Esophagus muscularis mucosa (tissue), 4 donors: ENCODE measurements at regions not wholly inside any gene's neighbourhood (a gene's known extent, or its start where the extent isn't known, plus 50 kb on each side); places are given as distances from the start of the nearest gene placed in this dataset.

Experiments used
- DNase-seq: peaks from one replicate; pipeline ENCODE4 v3.0.0-alpha.2; 2017; ENCODE audit errors: extremely low spot score
- H3K27ac ChIP-seq, 4 donors: fragments of 200-600 bp; sonication (generic); replicated peaks in 1 of 4; 1 replicate in 3 of 4; 2 replicates in 1 of 4; pipeline ENCODE4 v1.5.1; 2016 to 2019; ENCODE audit warnings: mild to moderate bottlenecking in 1 of 4
- H3K27me3 ChIP-seq, 4 donors: fragments of 200-600 bp; sonication (generic); one replicate each; pipeline versions ENCODE4 v1.5.1 to v1.6.0; 2016 to 2019
- H3K36me3 ChIP-seq, 4 donors: fragments of 200-600 bp; sonication (generic); one replicate each; pipeline ENCODE4 v1.5.1; 2016 to 2019
- H3K4me1 ChIP-seq, 4 donors: fragments of 200-600 bp; sonication (generic); one replicate each; pipeline ENCODE4 v1.5.1; 2016 to 2019
- H3K4me3 ChIP-seq, 4 donors: fragments of 200-600 bp; sonication (generic); 1 replicate in 2 of 4; 2 replicates in 2 of 4; pipeline ENCODE4 v1.5.1; 2016 to 2019; ENCODE audit warnings: mild to moderate bottlenecking in 4 of 4, moderate library complexity in 1 of 4
- H3K9me3 ChIP-seq, 4 donors: fragments of 200-600 bp; sonication (generic); 1 replicate in 3 of 4; 2 replicates in 1 of 4; pipeline ENCODE4 v1.5.1; 2016 to 2019
- EP300 ChIP-seq: sonication (generic); formaldehyde crosslinking; IDR thresholded peaks from one replicate; pipeline ENCODE4 v1.6.1; 2017; ENCODE audit warnings: antibody characterized with exemption
- POLR2A ChIP-seq: fragments of 450-650 bp; IDR thresholded peaks from one replicate; pipeline ENCODE4 v1.6.1; 2017; ENCODE audit warnings: antibody characterized with exemption, moderate library complexity, mild to moderate bottlenecking, low read depth
- POLR2AphosphoS5 ChIP-seq, 2 donors: sonication (generic); formaldehyde crosslinking; IDR thresholded peaks; one replicate each; pipeline ENCODE4 v1.6.1; 2017; ENCODE audit warnings: antibody characterized with exemption in 2 of 2
- WGBS: methylation state at CpG from one replicate; pipeline ENCODE4 v1.1.5; 2018; 5-methylcytosine and 5-hydroxymethylcytosine counted together
- intact Hi-C: fragments of 100-400 bp; cut with DNase I; formaldehyde crosslinking; loops from one replicate; pipeline ENCODE4 v1.15.1; 2023
- TF ChIP-seq, protein P1 (sequence below), 3 experiments: fragments of 200-600 bp in 2 of 3; fragments of 450-650 bp in 1 of 3; sonication (generic) in 2 of 3; IDR thresholded peaks; one replicate each; pipeline ENCODE4 v1.5.1; 2017 to 2019; ENCODE audit warnings: antibody characterized with exemption in 3 of 3, mild to moderate bottlenecking in 2 of 3, moderate library complexity in 1 of 3

DNA sequence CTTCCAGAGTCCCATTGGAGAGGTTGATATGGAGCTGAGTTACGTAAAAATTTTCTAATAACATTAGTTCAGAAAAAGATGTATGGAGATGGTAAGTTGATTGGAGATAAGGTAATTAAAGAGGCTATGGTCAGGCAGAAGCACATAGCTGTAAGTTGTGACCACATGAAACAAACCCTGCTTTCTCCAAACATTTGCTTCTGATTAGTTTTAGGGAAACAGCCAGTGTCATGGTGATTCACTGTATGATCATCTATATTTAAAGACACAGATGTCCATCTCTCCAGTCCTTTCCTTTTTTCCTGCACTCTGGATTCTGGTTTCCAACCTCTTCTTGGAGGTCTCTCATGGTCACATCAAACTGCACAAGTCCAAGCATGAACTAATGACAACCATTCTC, 1550.8 kb upstream of the PIK3C3 start:
- Histone ChIP-seq H3K9me3 (no peaks in the 10 kb centered on the region), H3K27me3 (no peaks in the 10 kb centered on the region), H3K36me3 (no peaks in the 10 kb centered on the region), H3K27ac (no peak overlapping the region), H3K4me1 (no peaks in the 10 kb centered on the region), H3K4me3 (no peak overlapping the region)
- TF ChIP-seq POLR2A (no peak), EP300 (no peak), POLR2AphosphoS5 (IDR thresholded peaks at IDR 0.05) (no peak)
- TF ChIP-seq, protein P1, sequence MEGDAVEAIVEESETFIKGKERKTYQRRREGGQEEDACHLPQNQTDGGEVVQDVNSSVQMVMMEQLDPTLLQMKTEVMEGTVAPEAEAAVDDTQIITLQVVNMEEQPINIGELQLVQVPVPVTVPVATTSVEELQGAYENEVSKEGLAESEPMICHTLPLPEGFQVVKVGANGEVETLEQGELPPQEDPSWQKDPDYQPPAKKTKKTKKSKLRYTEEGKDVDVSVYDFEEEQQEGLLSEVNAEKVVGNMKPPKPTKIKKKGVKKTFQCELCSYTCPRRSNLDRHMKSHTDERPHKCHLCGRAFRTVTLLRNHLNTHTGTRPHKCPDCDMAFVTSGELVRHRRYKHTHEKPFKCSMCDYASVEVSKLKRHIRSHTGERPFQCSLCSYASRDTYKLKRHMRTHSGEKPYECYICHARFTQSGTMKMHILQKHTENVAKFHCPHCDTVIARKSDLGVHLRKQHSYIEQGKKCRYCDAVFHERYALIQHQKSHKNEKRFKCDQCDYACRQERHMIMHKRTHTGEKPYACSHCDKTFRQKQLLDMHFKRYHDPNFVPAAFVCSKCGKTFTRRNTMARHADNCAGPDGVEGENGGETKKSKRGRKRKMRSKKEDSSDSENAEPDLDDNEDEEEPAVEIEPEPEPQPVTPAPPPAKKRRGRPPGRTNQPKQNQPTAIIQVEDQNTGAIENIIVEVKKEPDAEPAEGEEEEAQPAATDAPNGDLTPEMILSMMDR (IDR thresholded peaks at IDR 0.05), result no peak
- 89% methylated on average over 1 of the region's 1 CpG for WGBS
- intact Hi-C loops, result no loop called here
- DNase-seq, result no peak

GRCh38 chr18:40402052-40402451, 1553.0 kb upstream of the PIK3C3 start:
- TF ChIP-seq POLR2AphosphoS5 (IDR thresholded peaks at IDR 0.05) (no peak), EP300 (no peak), POLR2A (no peak)
- TF ChIP-seq, protein P1 (IDR thresholded peaks at IDR 0.05), result no peak

DNA sequence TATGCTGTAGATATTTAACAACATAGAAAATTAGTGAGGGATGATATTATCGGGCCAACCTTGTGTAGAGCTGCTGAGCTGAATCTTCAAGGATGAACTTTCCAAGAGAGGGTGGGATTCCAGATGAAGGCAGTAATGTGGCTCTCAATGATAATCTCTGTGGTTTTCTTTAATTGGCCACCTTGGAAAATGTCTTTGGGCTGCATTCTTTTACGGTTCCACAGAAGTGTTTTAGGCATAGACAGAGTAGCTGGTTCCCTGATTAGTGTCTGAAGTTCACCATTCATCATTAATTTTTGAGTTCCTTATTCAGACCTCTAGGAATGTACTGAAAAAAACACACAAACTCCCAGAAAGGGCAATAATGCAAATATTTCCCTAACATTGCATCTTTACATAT, 1566.9 kb upstream of the PIK3C3 start:
- WGBS, result 84% methylated on average over 2 of the region's 2 CpGs
- Histone ChIP-seq H3K27me3 (no peaks in the 10 kb centered on the region), H3K9me3 (no peaks in the 10 kb centered on the region), H3K27ac (no peak overlapping the region), H3K4me1 (no peaks in the 10 kb centered on the region), H3K36me3 (no peaks in the 10 kb centered on the region), H3K4me3 (no peak overlapping the region)
- no peak for DNase-seq
- intact Hi-C loops, result no loop called here
- no peak for TF ChIP-seq POLR2A
- TF ChIP-seq EP300, result no peak
- TF ChIP-seq, protein P1 (IDR thresholded peaks at IDR 0.05), result no peak
- no peak for TF ChIP-seq POLR2AphosphoS5 (IDR thresholded peaks at IDR 0.05)

More at GRCh38 chr18:40402052-40402451, 1553.0 kb upstream of the PIK3C3 start:
- intact Hi-C loops, result no loop called here
- no peaks in the 10 kb centered on the region for H3K9me3 ChIP-seq
- no peak overlapping the region for H3K4me3 ChIP-seq
- no peaks in the 10 kb centered on the region for H3K4me1 ChIP-seq
- WGBS, result 67% methylated on average over 1 of the region's 1 CpG
- DNase-seq, result no peak
- no peak overlapping the region for H3K27ac ChIP-seq
- no peaks in the 10 kb centered on the region for H3K27me3 ChIP-seq
- no peaks in the 10 kb centered on the region for H3K36me3 ChIP-seq

- no peak for DNase-seq
- Histone ChIP-seq H3K4me3 (no peak overlapping the region), H3K9me3 (no peaks in the 10 kb centered on the region), H3K27me3 (no peaks in the 10 kb centered on the region), H3K36me3 (no peaks in the 10 kb centered on the region), H3K4me1 (no peaks in the 10 kb centered on the region), H3K27ac (no peak overlapping the region)
- TF ChIP-seq EP300 (no peak), POLR2AphosphoS5 (IDR thresholded peaks at IDR 0.05) (no peak), POLR2A (no peak)
- TF ChIP-seq, protein P1 (IDR thresholded peaks at IDR 0.05), result no peak
- intact Hi-C loops, result no loop called here
- 91% methylated on average over 3 of the region's 3 CpGs for WGBS
Observed at GRCh38 chr18:40387130-40387787, 1567.8 kb upstream of the PIK3C3 start.

DNA sequence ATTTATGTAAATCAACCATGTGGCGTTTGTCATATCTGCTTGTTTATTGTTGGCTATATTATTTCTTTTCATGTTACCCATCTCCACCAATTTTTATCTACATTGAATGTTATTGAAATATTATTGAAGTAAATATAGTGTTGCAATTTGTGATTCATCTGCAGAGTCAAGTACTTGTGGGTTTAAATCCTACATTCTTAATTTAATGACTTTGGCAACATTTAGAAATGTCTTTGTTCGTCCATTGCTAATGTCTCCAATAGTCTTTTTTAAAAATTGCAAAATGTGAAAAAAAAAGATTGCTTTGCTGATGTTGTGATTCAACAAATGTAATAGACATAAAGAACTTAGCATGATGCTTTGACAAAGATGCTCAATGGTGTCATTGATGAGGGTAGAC, 1572.8 kb upstream of the PIK3C3 start:
- no peaks in the 10 kb centered on the region for H3K4me1 ChIP-seq
- H3K27ac ChIP-seq, result no peak overlapping the region
- no peaks in the 10 kb centered on the region for H3K27me3 ChIP-seq
- intact Hi-C loops, result no loop called here
- no peak for TF ChIP-seq EP300
- TF ChIP-seq, protein P1 (IDR thresholded peaks at IDR 0.05), result no peak
- no peak for TF ChIP-seq POLR2A
- no peak for TF ChIP-seq POLR2AphosphoS5 (IDR thresholded peaks at IDR 0.05)
- no peak overlapping the region for H3K4me3 ChIP-seq
- WGBS, result 77% methylated on average over 2 of the region's 2 CpGs
- no peak for DNase-seq
- no peaks in the 10 kb centered on the region for H3K9me3 ChIP-seq
- no peaks in the 10 kb centered on the region for H3K36me3 ChIP-seq
